Keratinocyte (primary cell): ENCODE measurements at regions not wholly inside any gene's neighbourhood (a gene's known extent, or its start where the extent isn't known, plus 50 kb on each side); places are given as distances from the start of the nearest gene placed in this dataset.
"Not testable (repeated sequence)": the region's sequence is repeated elsewhere in the genome, so short reads cannot be mapped to it uniquely, and the experiment has no call there.

Experiments used
- DNase-seq: peaks from one replicate; pipeline ENCODE4 v3.0.0-alpha.2; 2011; ENCODE audit warnings: low read depth, missing footprints, low spot score
- FAIRE-seq: peaks from 2 replicates; lab custom pipeline; 2011; peaks lifted over from hg19 to GRCh38; lab: Jason Lieb, UNC
- H2AFZ ChIP-seq: 2 replicates; pipeline ENCODE4 v1.6.0; 2012; ENCODE audit warnings: low read length, control low read depth, inconsistent platforms; ENCODE audit not compliant: control insufficient read depth
- H3K27ac ChIP-seq: 2 replicates; pipeline ENCODE4 v1.5.1; 2011; ENCODE audit warnings: low read length; ENCODE audit not compliant: control insufficient read depth, insufficient read depth
- H3K27me3 ChIP-seq: 3 replicates; pipeline ENCODE4 v1.6.0; 2011; ENCODE audit warnings: low read length; ENCODE audit not compliant: control insufficient read depth, insufficient read depth; ENCODE audit errors: extremely low read depth
- H3K36me3 ChIP-seq, 2 experiments: 2 replicates in 1 of 2; 3 replicates in 1 of 2; pipeline ENCODE4 v1.5.1; 2011; ENCODE audit warnings: low read length in 2 of 2, mild to moderate bottlenecking in 1 of 2; ENCODE audit not compliant: control insufficient read depth in 2 of 2, insufficient read depth in 2 of 2; ENCODE audit errors: extremely low read depth in 1 of 2
- H3K4me1 ChIP-seq: 3 replicates; pipeline ENCODE4 v1.5.1; 2011; ENCODE audit warnings: low read length; ENCODE audit not compliant: control insufficient read depth, insufficient read depth; ENCODE audit errors: extremely low read depth
- H3K4me2 ChIP-seq: 3 replicates; pipeline ENCODE4 v1.6.0; 2011; ENCODE audit warnings: low read depth, low read length; ENCODE audit not compliant: control insufficient read depth, insufficient read depth; ENCODE audit errors: extremely low read depth
- H3K4me3 ChIP-seq, 3 experiments: fragments of 200-600 bp in 1 of 3; sonication (generic) in 1 of 3; 2 replicates in 2 of 3; 3 replicates in 1 of 3; pipeline ENCODE4 v1.5.1; 2011 to 2016; ENCODE audit warnings: low read length in 3 of 3, mild to moderate bottlenecking in 3 of 3, control low read depth in 2 of 3, inconsistent platforms in 1 of 3, low read depth in 1 of 3, mixed read lengths in 1 of 3, mixed run types in 1 of 3, moderate library complexity in 1 of 3; ENCODE audit not compliant: control insufficient read depth in 2 of 3, insufficient read depth in 2 of 3; ENCODE audit errors: extremely low read depth in 1 of 3
- H3K79me2 ChIP-seq: 2 replicates; pipeline ENCODE4 v1.6.0; 2012; ENCODE audit warnings: low read length; ENCODE audit not compliant: control insufficient read depth, insufficient read depth
- H3K9ac ChIP-seq: 3 replicates; pipeline ENCODE4 v1.6.0; 2011; ENCODE audit warnings: low read length; ENCODE audit not compliant: control insufficient read depth, insufficient read depth; ENCODE audit errors: extremely low read depth
- H3K9me1 ChIP-seq: 3 replicates; pipeline ENCODE4 v1.6.0; 2011; ENCODE audit warnings: low read length; ENCODE audit not compliant: control insufficient read depth, insufficient read depth; ENCODE audit errors: extremely low read depth
- H3K9me3 ChIP-seq: 2 replicates; pipeline ENCODE4 v1.5.1; 2012; ENCODE audit warnings: low read depth, low read length; ENCODE audit not compliant: control insufficient read depth
- H4K20me1 ChIP-seq: 3 replicates; pipeline ENCODE4 v1.6.0; 2011; ENCODE audit warnings: low read length; ENCODE audit not compliant: control insufficient read depth, insufficient read depth; ENCODE audit errors: extremely low read depth
- EZH2 ChIP-seq: IDR thresholded peaks from one replicate; pipeline ENCODE4 v1.6.1; 2012; ENCODE audit warnings: inconsistent platforms, mild to moderate bottlenecking, low read length, moderate library complexity
- dilution Hi-C: fragments of 300-500 bp; cut with MboI; formaldehyde crosslinking; loops from one replicate; pipeline ENCODE4 v1.7.0; 2020; ENCODE audit warnings: low sequenced_read_pairs; ENCODE audit not compliant: extremely low pct_ligation_motif_present
- TF ChIP-seq, protein P1 (sequence below), 3 experiments: IDR thresholded peaks in 1 of 3; conservative IDR thresholded peaks in 1 of 3; optimal IDR thresholded peaks in 1 of 3; 2 replicates in 2 of 3; 3 replicates in 1 of 3; pipeline versions ENCODE3 to v1.5.1; 2011; ENCODE audit warnings: low read length in 3 of 3, mild to moderate bottlenecking in 3 of 3, moderate library complexity in 2 of 3, control low read depth in 1 of 3, inconsistent platforms in 1 of 3; ENCODE audit not compliant: insufficient read depth in 2 of 3; ENCODE audit errors: extremely low read depth in 1 of 3

DNA sequence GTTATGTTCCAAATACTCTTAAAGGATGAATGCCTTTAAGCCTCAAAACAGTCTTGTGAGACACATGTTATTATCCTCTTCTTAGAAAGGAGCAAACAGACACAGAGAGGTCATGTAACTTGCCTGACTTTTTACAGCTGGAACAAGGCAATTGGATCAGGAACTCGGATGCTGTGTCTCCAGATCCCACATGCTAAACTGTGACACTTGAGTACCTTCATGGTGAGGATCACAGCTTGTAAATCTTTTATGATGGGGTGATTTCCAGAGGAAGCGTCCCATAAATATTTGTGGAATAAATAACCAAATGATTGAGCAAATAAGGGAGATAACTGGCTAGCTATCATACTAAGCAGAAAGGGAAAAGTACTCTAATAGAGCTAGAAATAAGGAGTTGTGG is 171.2 kb downstream of the C11orf91 start:
- Histone ChIP-seq H3K9me1 (no peaks in the 10 kb centered on the region), H3K9ac (no peak overlapping the region), H3K4me2 (no peak overlapping the region), H3K27ac (no peak overlapping the region), H3K4me3 (no peak overlapping the region), H3K27me3 (no peaks in the 10 kb centered on the region), H3K9me3 (no peaks in the 10 kb centered on the region), H4K20me1 (no peaks in the 10 kb centered on the region), H3K79me2 (no peaks in the 10 kb centered on the region), H3K4me1 (no peaks in the 10 kb centered on the region), H2AFZ (no peak overlapping the region), H3K36me3 (no peaks in the 10 kb centered on the region)
- DNase-seq (no peak), FAIRE-seq (no peak)
- no peak for TF ChIP-seq EZH2
- TF ChIP-seq, protein P1, sequence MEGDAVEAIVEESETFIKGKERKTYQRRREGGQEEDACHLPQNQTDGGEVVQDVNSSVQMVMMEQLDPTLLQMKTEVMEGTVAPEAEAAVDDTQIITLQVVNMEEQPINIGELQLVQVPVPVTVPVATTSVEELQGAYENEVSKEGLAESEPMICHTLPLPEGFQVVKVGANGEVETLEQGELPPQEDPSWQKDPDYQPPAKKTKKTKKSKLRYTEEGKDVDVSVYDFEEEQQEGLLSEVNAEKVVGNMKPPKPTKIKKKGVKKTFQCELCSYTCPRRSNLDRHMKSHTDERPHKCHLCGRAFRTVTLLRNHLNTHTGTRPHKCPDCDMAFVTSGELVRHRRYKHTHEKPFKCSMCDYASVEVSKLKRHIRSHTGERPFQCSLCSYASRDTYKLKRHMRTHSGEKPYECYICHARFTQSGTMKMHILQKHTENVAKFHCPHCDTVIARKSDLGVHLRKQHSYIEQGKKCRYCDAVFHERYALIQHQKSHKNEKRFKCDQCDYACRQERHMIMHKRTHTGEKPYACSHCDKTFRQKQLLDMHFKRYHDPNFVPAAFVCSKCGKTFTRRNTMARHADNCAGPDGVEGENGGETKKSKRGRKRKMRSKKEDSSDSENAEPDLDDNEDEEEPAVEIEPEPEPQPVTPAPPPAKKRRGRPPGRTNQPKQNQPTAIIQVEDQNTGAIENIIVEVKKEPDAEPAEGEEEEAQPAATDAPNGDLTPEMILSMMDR (optimal IDR thresholded peaks at IDR 0.05 in 1 of 3, IDR thresholded peaks at IDR 0.05 in 1 of 3, conservative IDR thresholded peaks at IDR 0.05 in 1 of 3; ENCODE audit: extremely low read depth in 1 of 3, insufficient read depth in 2 of 3, low read length in 3 of 3), result no peak
- dilution Hi-C loops, result no loop called here

DNA sequence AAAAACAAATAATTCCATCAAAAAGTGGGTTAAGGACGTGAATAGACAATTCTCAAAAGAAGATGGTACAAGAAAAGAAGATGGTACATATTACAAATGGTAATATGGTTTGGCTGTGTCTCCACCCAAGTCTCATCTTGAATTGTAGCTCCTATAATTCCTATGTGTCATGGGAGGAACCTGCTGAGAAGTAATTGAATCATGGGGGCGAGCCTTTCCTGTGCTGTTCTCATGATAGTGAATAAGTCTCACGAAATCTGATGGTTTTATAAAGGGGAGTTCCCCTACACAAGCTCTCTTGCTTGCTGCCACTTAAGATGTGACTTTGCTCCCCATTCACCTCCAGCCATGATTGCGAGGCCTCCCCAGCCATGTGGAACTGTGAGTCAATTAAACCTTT is 172.9 kb downstream of the C11orf91 start:
- H3K9me3 ChIP-seq, H3K9me1 ChIP-seq, dilution Hi-C loops, H2AFZ ChIP-seq, FAIRE-seq, H3K4me1 ChIP-seq, H4K20me1 ChIP-seq, H3K79me2 ChIP-seq, H3K4me3 ChIP-seq, H3K27ac ChIP-seq, H3K27me3 ChIP-seq, H3K4me2 ChIP-seq, H3K36me3 ChIP-seq, H3K9ac ChIP-seq, DNase-seq: not testable (repeated sequence)

DNA sequence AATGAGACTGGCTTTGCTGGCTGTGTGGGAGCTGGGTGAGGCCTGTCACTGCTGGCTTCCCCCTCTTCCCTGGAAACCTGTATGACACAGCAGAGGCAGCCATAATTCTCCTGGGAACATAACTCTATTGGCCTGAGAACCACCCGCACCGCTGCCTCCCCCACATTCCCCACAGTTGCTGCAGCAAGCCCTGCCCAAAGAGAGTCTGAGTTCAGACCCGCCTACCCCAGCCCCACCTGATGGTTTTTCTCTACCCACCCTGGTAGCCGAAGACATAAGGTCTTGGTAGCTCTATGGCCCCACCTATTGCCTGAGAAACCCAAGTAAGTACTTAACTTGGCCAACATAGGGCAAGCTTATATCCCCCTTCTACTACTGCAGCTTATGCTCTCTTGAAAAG is 174.8 kb downstream of the C11orf91 start:
- Histone ChIP-seq H3K4me3 (no peak overlapping the region), H3K9me1 (peaks cover 2% of the 10 kb centered on the region), H3K4me2 (no peak overlapping the region), H3K36me3 (no peaks in the 10 kb centered on the region), H3K79me2 (no peaks in the 10 kb centered on the region), H3K27me3 (no peaks in the 10 kb centered on the region), H3K9me3 (no peaks in the 10 kb centered on the region), H2AFZ (no peak overlapping the region), H3K4me1 (no peaks in the 10 kb centered on the region), H3K27ac (no peak overlapping the region), H3K9ac (no peak overlapping the region), H4K20me1 (no peaks in the 10 kb centered on the region)
- FAIRE-seq, result no peak
- DNase-seq, result no peak
- dilution Hi-C loops, result no loop called here
- TF ChIP-seq, protein P1 (optimal IDR thresholded peaks at IDR 0.05 in 1 of 3, IDR thresholded peaks at IDR 0.05 in 1 of 3, conservative IDR thresholded peaks at IDR 0.05 in 1 of 3; ENCODE audit: extremely low read depth in 1 of 3, insufficient read depth in 2 of 3, low read length in 3 of 3), result no peak
- TF ChIP-seq EZH2, result no peak
